Body of pancreas (tissue), 4 donors: ENCODE measurements at regions not wholly inside any gene's neighbourhood (a gene's known extent, or its start where the extent isn't known, plus 50 kb on each side); places are given as distances from the start of the nearest gene placed in this dataset.

Source experiments
- POLR2A ChIP-seq, 3 donors: fragments of 450-650 bp; IDR thresholded peaks; one replicate each; pipeline ENCODE4 v1.6.1; 2016; ENCODE audit warnings: antibody characterized with exemption in 3 of 3, mild to moderate bottlenecking in 2 of 3
- TF ChIP-seq, protein P1 (sequence below), 7 experiments: fragments of 450-650 bp in 4 of 7; fragments of 200-600 bp in 3 of 7; sonication (generic) in 3 of 7; IDR thresholded peaks; one replicate each; pipeline ENCODE4 v1.5.1; 2016 to 2019; ENCODE audit warnings: antibody characterized with exemption in 7 of 7

DNA sequence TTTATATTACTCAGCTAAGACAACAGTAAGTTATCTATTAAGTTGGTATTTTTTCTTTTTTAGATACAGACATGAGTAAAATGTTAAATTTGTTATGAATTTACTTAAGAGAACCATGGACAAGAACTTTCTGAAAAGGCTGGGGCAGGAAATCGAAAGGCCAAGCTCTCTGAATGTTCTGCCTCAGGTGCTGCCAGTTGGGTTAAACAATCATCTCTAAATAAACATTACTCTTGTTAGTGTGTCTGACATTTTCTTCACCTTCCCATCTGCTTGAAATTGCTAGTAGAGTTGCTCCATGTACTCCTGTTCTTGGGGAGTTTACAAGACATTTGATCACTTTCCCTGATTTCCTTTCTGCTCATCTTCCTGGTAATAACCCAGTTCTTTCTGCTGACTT lies 87.5 kb downstream of the ANKRD7 start:
- TF ChIP-seq, protein P1, sequence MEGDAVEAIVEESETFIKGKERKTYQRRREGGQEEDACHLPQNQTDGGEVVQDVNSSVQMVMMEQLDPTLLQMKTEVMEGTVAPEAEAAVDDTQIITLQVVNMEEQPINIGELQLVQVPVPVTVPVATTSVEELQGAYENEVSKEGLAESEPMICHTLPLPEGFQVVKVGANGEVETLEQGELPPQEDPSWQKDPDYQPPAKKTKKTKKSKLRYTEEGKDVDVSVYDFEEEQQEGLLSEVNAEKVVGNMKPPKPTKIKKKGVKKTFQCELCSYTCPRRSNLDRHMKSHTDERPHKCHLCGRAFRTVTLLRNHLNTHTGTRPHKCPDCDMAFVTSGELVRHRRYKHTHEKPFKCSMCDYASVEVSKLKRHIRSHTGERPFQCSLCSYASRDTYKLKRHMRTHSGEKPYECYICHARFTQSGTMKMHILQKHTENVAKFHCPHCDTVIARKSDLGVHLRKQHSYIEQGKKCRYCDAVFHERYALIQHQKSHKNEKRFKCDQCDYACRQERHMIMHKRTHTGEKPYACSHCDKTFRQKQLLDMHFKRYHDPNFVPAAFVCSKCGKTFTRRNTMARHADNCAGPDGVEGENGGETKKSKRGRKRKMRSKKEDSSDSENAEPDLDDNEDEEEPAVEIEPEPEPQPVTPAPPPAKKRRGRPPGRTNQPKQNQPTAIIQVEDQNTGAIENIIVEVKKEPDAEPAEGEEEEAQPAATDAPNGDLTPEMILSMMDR (IDR thresholded peaks at IDR 0.05) = no peak
- no peak for TF ChIP-seq POLR2A (IDR thresholded peaks at IDR 0.05)
